HG03135 (cell line): ENCODE measurements at regions not wholly inside any gene's neighbourhood (a gene's known extent, or its start where the extent isn't known, plus 50 kb on each side); places are given as distances from the start of the nearest gene placed in this dataset.
A peak's percentile ranks its signal among the peaks of the same experiment; 100 is the strongest.
"Not testable (repeated sequence)": the region's sequence is repeated elsewhere in the genome, so short reads cannot be mapped to it uniquely, and the experiment has no call there.

Experiments
- ATAC-seq: cut with Tn5 transposase; IDR thresholded peaks from one replicate; pipeline ENCODE4 v1.9.1; 2021; ENCODE audit warnings: mild to moderate bottlenecking, moderate library complexity; ENCODE audit not compliant: unreplicated experiment

GRCh38 chr6:85360794-85361642 lies 88.9 kb upstream of the NT5E start:
- ATAC-seq: no peak

DNA sequence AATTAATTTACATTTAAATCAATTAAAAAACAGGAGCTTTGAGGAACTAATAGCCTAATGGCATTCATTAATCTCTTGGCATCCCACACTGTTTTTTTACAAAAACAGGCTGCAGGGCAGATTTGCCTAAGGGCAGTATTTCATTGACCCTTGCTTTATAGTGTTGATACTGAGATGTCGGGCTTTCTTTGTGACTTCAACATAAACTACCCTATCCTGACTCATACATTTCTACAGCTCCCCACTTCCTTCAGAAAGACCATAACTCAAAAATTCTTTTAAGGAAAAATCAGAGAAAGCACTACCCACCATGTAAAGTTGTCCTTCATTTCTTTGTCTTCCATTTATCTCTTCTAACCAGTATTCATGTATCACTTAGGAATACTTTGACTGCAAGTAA lies 92.2 kb upstream of the NT5E start:
- ATAC-seq: no peak

GRCh38 chr6:85356743-85357142 lies 93.1 kb upstream of the NT5E start:
- not testable (repeated sequence) for ATAC-seq

GRCh38 chr6:85355816-85356215 lies 94.1 kb upstream of the NT5E start:
- ATAC-seq: no peak

DNA sequence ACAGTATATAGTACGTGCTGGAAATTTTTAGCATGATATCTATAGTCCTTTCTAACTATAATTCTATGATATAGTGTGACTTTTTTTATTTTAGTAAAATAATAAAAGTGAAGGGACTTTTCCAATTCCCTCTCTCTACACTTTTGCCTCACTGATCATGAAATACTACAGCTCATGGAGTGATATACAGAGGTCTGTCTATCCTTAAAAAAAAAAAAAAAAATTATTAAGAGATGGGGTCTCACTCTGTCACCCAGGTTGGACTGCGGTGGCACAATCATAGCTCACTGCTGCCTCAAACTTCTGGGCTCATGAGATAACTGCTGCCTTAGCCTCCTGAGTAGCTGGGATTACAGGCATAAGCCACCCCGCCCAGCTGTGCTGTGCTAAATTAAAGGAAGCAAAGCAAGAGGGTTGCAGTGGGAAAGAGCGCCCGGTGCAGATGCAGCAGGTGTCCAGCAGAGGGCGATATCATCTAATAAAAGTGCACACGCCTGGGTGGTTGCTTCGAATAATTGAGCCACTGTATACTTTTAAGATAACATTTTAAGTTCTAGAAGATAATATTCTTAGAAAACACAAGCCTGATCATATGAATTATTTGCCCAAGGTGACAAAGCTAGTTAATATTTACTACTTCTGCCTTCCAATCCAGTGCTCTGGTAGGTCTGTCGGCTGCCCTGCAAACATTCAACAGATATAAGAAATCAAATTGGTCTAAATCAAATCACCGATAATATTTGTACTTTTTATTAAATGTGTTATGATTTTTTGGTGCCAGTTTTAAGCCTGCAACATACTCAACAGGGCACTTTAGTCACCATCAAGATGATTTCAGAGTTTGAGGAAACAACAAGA lies 94.9 kb upstream of the NT5E start:
- peak; percentile 88 for ATAC-seq

- no peak for ATAC-seq
Measured at GRCh38 chr6:85353012-85353411, 96.9 kb upstream of the NT5E start.

DNA sequence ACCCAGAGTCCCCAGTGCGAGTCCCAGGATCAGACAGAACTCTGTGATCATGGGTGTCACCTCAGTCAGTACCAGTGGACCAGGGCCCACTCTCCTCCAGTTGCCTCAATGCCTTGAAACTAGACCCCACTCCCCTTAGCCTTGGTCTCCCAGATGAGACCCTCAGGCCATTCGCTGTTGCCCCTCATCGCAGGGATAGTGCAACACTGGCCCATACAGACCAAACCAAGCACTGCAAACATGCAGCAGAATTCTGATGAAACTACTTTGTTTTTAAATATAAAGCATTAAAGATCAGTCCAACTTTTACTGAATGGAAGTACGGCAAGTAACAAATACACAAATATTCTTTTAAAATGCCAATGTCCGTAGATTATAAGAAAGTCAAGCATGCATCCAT lies 101.2 kb upstream of the NT5E start:
- no peak for ATAC-seq

- no peak for ATAC-seq
Measured at GRCh38 chr6:85347812-85348211, 102.1 kb upstream of the NT5E start.

DNA sequence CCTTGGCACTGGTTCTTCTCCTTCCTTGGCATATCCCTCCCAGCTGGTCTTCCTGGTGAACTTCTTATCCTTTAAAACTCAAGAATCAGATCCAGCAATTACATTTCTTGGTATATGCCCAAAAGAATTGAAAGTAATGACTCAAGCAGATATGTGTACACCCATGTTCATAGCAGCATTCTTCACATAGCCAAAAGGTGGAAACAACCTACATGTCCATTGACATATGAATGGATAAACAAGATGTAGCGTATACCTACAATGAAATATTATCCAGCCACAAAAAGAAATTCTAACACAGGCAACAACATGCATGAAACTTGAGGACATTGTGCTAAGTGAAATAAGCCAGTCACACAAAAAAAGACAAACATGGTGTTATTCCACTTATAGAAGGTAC lies 103.7 kb upstream of the NT5E start:
- ATAC-seq: no peak

- no peak for ATAC-seq
Measured at GRCh38 chr6:85344996-85345395, 104.9 kb upstream of the NT5E start.

DNA sequence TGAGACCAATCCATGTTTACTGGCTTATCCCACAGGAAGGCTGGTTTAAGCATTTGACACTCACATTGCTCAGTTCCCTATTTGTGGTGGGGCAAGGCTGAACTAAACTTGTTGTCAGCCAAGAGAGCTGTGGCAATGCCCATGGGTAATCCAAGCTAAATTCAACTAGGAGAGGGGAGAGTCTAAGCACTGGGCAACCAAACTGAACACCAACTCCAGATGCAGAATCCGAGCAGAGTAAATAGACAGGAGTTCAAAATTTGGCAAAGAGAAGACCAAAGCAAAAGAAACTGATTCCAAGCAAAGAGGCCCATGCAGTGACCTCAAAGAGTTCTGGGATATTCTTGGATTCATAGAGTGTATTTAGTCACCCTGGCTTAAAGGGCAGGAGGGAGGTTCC lies 106.5 kb upstream of the NT5E start:
- no peak for ATAC-seq

- ATAC-seq: no peak
Measured at GRCh38 chr6:85329196-85329595, 120.7 kb upstream of the NT5E start.

GRCh38 chr6:85325811-85326210 lies 124.1 kb upstream of the NT5E start:
- ATAC-seq: not testable (repeated sequence)

DNA sequence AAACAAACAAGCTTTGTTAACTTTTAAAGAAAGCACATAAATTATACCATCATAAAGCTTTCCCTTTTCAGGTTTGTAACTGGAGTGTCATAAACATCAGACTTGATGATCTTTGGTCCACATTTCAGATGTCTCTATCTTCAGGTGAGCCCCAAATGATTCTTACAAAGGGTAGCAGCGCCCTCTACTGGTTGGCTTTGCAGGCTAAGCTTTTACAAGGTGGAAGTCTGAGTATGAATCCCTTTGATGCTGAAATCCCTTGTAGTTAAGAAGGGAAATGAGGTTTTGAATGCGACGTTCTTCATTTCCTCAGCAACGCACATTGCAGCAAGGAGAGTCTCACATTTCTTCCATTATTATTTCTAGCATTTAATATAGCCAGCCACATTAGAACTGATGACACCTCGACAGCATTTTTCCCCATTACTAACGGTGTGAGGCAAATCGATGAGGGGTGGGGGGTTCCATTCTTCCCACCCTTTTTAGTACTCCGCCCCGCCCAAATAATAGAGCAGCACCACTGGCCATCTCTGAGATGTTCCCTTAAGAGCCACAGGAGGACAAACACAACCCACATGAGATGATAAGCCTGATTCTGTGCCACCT lies 126.3 kb upstream of the NT5E start:
- ATAC-seq: peak; percentile 80

DNA sequence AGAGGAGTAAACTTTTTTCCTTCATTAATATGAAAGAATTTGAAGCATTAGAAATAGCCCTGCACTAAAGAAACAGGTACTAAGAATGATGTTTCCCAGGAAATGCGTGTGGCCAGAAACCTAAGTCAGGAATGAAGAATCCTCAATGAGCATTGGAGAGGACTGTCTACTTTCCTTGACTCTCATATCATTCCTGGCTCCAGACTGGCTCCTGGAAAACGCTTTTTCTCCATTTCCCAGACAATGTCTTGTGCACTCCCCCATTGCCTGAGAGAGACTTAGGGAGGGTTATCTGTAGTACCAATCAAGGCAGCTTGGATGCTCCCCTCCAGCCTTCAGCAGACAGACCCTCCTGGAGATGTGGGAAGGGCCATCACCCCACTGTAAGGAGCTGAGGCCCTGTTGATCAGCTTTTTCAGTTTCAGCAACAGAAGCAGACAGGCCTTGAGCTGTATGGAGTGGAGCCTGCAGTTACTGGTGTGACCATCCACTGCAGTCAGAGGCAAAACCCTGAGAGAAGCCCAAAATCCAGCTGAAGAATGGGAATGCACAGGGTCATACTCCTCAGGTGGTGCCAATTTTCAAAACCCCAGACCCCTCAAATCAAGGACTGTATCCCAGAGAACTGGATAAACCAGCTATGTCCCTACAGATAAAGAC lies 127.3 kb upstream of the NT5E start:
- no peak for ATAC-seq

DNA sequence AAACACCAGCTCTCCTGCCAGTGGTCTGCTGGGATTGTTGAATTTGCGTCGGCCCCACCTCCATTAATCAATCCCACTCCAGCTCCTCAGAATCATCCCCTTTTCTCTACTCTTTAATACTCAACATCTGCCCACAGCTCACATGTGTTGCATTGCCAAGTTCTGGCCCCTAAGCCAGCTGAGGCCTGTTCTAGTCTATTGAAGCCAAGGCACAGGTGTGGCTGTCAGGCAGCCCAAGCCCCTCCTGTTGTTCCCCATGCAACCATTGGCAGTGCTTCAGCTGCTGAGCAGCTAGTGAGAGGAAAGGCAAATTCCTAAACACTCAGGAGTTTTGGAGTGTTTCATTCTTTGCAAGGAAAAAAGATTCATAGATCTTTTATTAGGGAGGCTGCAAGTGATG lies 128.0 kb upstream of the NT5E start:
- ATAC-seq: no peak

DNA sequence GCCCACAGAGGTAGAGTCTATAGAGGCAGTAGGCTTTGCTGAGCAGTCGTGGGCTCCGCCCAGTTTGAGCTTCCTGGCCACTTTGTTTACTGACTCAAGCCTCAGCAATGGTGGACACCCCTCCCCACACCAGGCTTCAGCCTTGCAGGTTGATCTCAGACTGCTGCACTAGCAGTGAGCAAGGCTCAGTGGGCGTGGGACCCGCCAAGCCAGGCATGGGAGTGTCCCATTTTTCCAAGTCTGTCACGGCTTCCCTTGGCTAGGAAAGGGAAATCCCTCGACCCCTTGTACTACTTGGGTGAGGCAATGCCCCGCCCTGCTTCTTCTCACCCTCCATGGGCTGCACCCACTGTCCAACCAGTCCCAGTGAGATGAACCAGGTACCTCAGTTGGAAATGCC lies 135.3 kb upstream of the NT5E start:
- no peak for ATAC-seq

GRCh38 chr6:85300581-85300980 lies 149.3 kb upstream of the NT5E start:
- ATAC-seq: no peak

DNA sequence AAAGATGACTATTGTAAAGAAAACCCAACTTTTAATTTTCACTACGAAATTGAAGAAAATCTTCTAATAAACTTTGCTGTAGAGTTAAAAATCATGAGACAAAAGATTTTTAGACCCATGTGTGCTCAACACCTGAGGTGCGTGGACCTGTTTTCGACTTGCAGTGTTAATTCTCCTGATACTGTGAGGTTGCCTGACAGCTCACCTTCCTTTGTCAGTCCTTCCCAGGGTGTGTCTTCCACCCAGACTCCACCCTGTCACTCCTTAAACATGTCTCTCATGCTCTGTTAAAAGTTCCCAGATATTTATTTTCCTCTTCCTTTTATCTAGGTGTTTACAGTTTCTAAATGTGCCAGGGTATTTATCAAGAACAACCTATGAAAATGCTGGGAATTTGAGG lies 151.3 kb upstream of the NT5E start:
- ATAC-seq: no peak

DNA sequence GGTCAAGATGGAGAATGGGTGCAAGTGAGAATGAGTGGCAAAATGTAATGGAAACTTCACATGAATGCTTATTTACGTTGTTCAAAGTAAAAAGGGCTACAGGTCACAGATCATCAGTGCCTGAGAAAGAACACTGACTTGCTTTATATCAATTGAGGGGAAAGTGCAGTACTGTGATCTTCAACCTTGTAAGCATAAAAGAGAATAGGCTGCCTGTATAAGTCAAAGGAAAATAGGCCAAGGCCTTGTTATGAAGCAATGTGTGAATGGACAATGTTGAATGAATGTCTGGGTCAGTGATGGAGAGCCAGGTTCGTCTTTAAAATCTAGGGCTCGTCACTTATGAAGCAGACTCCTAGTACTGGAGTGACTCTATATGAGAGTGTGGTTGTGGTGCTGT lies 158.6 kb upstream of the NT5E start:
- ATAC-seq: no peak

DNA sequence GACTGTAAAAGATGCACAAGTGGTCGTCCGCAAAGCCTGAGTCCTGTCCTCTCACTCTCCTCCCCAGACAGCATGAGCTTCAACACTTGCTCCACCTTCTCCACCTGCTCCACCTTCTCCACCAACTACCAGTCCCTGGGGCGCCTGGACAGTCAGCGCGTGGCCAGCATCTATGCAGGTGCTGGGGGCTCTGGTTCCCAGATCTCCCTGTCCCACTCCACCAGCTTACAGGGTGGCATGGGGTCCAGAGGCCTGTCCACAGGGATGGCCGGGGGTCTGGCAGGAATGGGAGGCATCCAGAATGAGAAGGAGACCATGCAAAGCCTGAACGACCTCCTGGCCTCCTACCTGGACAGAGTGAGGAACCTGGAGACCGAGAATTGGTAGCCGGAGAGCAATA lies 162.2 kb upstream of the NT5E start:
- ATAC-seq: no peak
